ENCODE measurements at regions not wholly inside any gene's neighbourhood (a gene's known extent, or its start where the extent isn't known, plus 50 kb on each side); places are given as distances from the start of the nearest gene placed in this dataset.

- TF ChIP-seq, protein P1, sequence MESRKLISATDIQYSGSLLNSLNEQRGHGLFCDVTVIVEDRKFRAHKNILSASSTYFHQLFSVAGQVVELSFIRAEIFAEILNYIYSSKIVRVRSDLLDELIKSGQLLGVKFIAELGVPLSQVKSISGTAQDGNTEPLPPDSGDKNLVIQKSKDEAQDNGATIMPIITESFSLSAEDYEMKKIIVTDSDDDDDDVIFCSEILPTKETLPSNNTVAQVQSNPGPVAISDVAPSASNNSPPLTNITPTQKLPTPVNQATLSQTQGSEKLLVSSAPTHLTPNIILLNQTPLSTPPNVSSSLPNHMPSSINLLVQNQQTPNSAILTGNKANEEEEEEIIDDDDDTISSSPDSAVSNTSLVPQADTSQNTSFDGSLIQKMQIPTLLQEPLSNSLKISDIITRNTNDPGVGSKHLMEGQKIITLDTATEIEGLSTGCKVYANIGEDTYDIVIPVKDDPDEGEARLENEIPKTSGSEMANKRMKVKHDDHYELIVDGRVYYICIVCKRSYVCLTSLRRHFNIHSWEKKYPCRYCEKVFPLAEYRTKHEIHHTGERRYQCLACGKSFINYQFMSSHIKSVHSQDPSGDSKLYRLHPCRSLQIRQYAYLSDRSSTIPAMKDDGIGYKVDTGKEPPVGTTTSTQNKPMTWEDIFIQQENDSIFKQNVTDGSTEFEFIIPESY (IDR thresholded peaks at IDR 0.05) = no peak
- TF ChIP-seq CTCF (IDR thresholded peaks at IDR 0.05; ENCODE audit: low read depth, low read length, missing input control) (no peak), FOXA1 (IDR thresholded peaks at IDR 0.05) (no peak), RAD21 (IDR thresholded peaks at IDR 0.05) (no peak), HNF4G (IDR thresholded peaks at IDR 0.05) (no peak), SP1 (IDR thresholded peaks at IDR 0.05) (no peak), GABPA (IDR thresholded peaks at IDR 0.05 in 1 of 2, conservative IDR thresholded peaks at IDR 0.05 in 1 of 2) (no peak), RXRA (IDR thresholded peaks at IDR 0.05) (no peak), MAX (IDR thresholded peaks at IDR 0.05) (no peak), NR2F2 (IDR thresholded peaks at IDR 0.05) (no peak)
- TF ChIP-seq, protein P2, sequence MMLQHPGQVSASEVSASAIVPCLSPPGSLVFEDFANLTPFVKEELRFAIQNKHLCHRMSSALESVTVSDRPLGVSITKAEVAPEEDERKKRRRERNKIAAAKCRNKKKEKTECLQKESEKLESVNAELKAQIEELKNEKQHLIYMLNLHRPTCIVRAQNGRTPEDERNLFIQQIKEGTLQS (IDR thresholded peaks at IDR 0.05) = no peak
Observed at GRCh38 chr12:58206876-58207275, 265.5 kb downstream of the ATP23 start.

Data from liver (tissue), 3 donors.